ENCODE measurements at regions not wholly inside any gene's neighbourhood (a gene's known extent, or its start where the extent isn't known, plus 50 kb on each side); places are given as distances from the start of the nearest gene placed in this dataset.

DNA sequence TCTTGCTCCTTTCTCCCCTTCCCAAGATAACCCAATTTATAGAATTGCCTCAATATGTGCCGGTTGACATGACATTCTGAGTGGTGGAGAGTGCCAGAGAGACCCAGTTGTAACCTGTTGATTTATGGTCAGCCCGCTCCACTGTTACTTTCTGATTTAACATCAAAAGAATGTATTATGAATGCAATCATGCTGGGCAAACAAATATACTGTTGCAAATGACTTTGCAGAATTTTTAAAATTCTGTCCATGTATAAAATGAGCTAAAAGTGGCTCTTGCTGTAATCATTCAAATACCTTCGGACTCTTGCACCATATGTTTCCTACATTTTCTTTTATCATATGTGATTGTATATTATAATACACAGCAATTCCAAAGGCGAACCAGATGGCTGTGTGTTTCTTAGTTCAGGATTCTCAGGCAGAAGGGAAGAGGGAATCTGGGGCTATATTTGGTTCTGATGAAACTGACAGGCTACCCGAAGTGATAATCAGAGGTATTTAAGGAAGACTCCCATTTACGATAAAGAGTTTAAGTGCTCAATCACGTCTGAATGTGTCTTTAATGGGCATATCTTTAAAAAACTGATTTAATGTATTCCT, 131.7 kb downstream of the CLCN4 start:
- H3K4me3 ChIP-seq (ENCODE audit: low read length), result no peak overlapping the region
- DNase-seq (ENCODE audit: low read depth, low spot score), result no peak
- no CpG with 5 or more reads among the region's 7 CpGs for WGBS (ENCODE audit: insufficient coverage, insufficient read length)
- H3K36me3 ChIP-seq (ENCODE audit: control insufficient read depth, insufficient read depth, low read length), result no peaks in the 10 kb centered on the region
- H3K9me3 ChIP-seq (ENCODE audit: control insufficient read depth, insufficient read depth, low read length), result no peaks in the 10 kb centered on the region
- H3K27me3 ChIP-seq (ENCODE audit: control insufficient read depth, insufficient read depth, low read length), result no peaks in the 10 kb centered on the region
- H3K4me1 ChIP-seq (ENCODE audit: control insufficient read depth, insufficient read depth, low read length), result no peaks in the 10 kb centered on the region
- H3K27ac ChIP-seq (ENCODE audit: low read length), result no peak overlapping the region

DNA sequence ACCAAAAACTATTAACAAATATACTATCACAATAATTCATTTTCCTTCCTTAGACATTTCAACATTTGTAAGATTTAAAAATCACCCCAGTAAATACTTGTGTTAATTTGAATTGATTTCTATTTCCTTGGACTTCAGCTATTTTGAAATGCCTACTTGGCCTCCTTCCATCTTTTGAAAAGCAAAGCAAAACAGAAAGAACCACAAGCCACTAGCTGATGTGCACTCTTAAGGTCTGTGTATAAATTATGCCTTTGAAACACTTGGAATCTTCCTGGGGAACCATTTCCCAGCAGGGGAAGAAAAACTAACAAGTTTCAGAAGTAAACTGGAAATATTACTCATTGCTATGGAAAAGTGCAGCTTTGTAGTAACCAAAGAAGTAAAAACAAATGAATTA, 139.8 kb downstream of the CLCN4 start:
- no peaks in the 10 kb centered on the region for H3K27me3 ChIP-seq (ENCODE audit: control insufficient read depth, insufficient read depth, low read length)
- H3K4me1 ChIP-seq (ENCODE audit: control insufficient read depth, insufficient read depth, low read length), result no peaks in the 10 kb centered on the region
- no peak overlapping the region for H3K27ac ChIP-seq (ENCODE audit: low read length)
- no peak overlapping the region for H3K4me3 ChIP-seq (ENCODE audit: low read length)
- no peak for DNase-seq (ENCODE audit: low read depth, low spot score)
- H3K9me3 ChIP-seq (ENCODE audit: control insufficient read depth, insufficient read depth, low read length), result no peaks in the 10 kb centered on the region
- H3K36me3 ChIP-seq (ENCODE audit: control insufficient read depth, insufficient read depth, low read length), result no peaks in the 10 kb centered on the region

DNA sequence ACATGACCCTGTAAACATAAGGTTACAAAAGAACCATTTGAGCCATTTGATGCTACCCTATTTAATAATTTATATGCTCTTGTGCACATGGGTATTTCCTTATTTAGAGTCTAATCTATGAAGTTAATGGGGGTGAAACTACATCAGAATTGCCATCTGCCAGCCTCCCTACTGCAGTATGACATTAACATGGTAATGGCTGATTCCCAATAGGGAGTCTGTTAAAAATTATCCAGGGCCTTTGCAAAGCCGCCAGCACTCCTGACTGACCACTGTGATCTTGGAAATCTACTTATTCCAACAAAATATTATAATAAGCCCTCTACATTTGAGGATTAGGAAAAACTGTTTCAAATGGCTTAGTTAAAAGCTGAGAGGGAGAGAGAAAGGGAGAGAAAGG, 153.7 kb downstream of the CLCN4 start:
- H3K9me3 ChIP-seq (ENCODE audit: control insufficient read depth, insufficient read depth, low read length), result no peaks in the 10 kb centered on the region
- no peak overlapping the region for H3K27ac ChIP-seq (ENCODE audit: low read length)
- DNase-seq (ENCODE audit: low read depth, low spot score), result no peak
- no peaks in the 10 kb centered on the region for H3K4me1 ChIP-seq (ENCODE audit: control insufficient read depth, insufficient read depth, low read length)
- no peak overlapping the region for H3K4me3 ChIP-seq (ENCODE audit: low read length)
- no peaks in the 10 kb centered on the region; the same call in 1 of the 2 replicates for H3K27me3 ChIP-seq (ENCODE audit: control insufficient read depth, insufficient read depth, low read length)
- no peaks in the 10 kb centered on the region for H3K36me3 ChIP-seq (ENCODE audit: control insufficient read depth, insufficient read depth, low read length)
- WGBS (ENCODE audit: insufficient coverage, insufficient read length), result no CpG with 5 or more reads among the region's 1 CpG

DNA sequence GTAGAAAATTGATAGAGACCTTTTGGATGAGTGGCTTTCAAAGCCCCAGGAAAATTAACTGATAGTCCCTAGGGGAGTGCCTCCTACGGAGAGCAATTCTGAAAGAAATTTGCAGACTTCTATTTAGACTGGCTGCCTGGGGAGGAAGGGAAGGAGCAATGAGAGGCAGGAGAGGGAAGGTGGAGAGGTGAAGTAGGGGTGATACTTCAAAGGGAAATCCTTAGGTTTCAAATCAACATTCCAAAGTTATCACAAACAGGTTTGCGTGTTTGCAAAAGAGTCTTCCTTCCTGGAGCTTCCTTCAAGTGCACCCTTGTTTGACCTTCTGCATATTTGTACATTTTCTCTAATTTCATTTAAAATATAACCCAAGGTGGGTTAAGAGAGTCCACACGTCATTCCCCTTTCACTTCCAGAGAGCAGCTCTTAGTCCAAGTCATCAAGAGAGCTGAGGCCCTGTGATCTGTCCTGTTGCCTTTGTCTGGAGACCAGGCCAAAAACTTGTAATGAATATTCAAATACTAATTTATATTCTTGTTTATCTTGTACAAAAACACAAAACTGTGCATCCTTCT, 157.8 kb downstream of the CLCN4 start:
- Histone ChIP-seq H3K27ac (ENCODE audit: low read length) (no peak overlapping the region), H3K9me3 (ENCODE audit: control insufficient read depth, insufficient read depth, low read length) (no peaks in the 10 kb centered on the region), H3K4me1 (ENCODE audit: control insufficient read depth, insufficient read depth, low read length) (no peaks in the 10 kb centered on the region), H3K4me3 (ENCODE audit: low read length) (no peak overlapping the region), H3K36me3 (ENCODE audit: control insufficient read depth, insufficient read depth, low read length) (no peaks in the 10 kb centered on the region), H3K27me3 (ENCODE audit: control insufficient read depth, insufficient read depth, low read length) (no peaks in the 10 kb centered on the region)
- DNase-seq (ENCODE audit: low read depth, low spot score), result no peak
- no CpG with 5 or more reads among the region's 3 CpGs for WGBS (ENCODE audit: insufficient coverage, insufficient read length)

DNA sequence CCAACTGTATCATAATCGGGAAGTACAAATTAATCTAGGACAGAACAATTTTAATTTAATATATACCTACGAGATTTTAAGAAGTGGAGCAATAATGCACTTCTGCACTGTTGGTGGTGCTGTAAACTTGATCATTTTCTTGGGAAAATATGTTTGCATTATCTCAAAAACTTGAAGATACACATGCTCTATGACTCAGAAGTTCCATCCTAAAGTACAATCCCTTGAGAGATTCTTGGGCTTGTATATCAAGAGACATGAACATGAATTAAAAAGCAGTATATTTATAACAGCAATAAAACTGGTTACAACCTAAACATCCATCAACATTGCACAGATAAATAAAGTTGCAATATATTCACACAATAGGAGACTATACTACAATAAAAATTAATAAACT, 168.8 kb downstream of the CLCN4 start:
- H3K36me3 ChIP-seq (ENCODE audit: control insufficient read depth, insufficient read depth, low read length), result no peaks in the 10 kb centered on the region
- no peak overlapping the region for H3K27ac ChIP-seq (ENCODE audit: low read length)
- H3K4me3 ChIP-seq (ENCODE audit: low read length), result no peak overlapping the region
- no CpG with 5 or more reads among the region's 2 CpGs for WGBS (ENCODE audit: insufficient coverage, insufficient read length)
- H3K4me1 ChIP-seq (ENCODE audit: control insufficient read depth, insufficient read depth, low read length), result no peaks in the 10 kb centered on the region; the same call in 1 of the 2 replicates
- DNase-seq (ENCODE audit: low read depth, low spot score), result no peak
- no peaks in the 10 kb centered on the region for H3K27me3 ChIP-seq (ENCODE audit: control insufficient read depth, insufficient read depth, low read length)
- no peaks in the 10 kb centered on the region for H3K9me3 ChIP-seq (ENCODE audit: control insufficient read depth, insufficient read depth, low read length)

DNA sequence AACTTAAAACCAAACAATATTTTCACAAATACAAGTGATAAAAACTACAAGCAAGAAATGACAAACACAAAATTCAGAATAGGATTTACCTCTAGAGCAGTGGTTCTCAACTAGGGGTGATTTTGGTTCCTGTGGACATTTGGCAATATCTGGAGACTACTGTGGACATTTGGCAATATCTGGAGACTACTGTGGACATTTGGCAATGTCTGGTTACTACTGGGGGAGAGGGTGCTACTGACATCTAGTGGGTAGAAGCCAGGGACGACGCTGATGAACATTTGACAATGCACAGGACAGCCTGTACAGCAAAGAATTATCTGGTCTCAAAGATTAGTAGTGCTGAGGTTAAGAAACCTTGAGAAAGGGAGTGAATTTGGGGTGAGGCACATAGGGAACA, 169.8 kb downstream of the CLCN4 start:
- no peak overlapping the region for H3K27ac ChIP-seq (ENCODE audit: low read length)
- no CpG with 5 or more reads among the region's 2 CpGs for WGBS (ENCODE audit: insufficient coverage, insufficient read length)

DNA sequence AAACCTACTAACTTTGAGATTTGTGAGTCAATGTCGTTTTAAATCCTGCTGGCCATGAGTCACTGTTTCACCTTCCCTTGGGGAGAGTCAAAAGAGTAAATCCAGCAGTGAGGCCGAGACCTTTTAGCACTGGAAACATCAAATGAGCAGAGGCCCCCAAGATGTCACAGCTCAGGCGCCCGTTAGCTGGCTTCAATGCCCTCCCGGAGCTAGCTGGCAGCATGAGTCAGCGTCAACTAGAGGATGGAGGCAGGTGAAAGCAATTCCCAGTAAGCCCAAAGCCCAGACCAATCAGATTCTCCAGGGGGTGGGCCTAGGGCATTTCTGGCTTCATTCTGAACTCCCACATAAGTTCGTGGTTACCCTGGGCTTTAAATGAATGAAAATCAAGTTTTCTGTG, 170.9 kb downstream of the CLCN4 start:
- DNase-seq (ENCODE audit: low read depth, low spot score), result peak; percentile 2
- Histone ChIP-seq H3K36me3 (ENCODE audit: control insufficient read depth, insufficient read depth, low read length) (no peaks in the 10 kb centered on the region), H3K4me3 (ENCODE audit: low read length) (no peak overlapping the region)

More for the DNA sequence above, 169.8 kb downstream of the CLCN4 start:
- no peak for DNase-seq (ENCODE audit: low read depth, low spot score)
- Histone ChIP-seq H3K4me1 (ENCODE audit: control insufficient read depth, insufficient read depth, low read length) (no peaks in the 10 kb centered on the region; the same call in 1 of the 2 replicates), H3K27me3 (ENCODE audit: control insufficient read depth, insufficient read depth, low read length) (no peaks in the 10 kb centered on the region), H3K4me3 (ENCODE audit: low read length) (no peak overlapping the region), H3K36me3 (ENCODE audit: control insufficient read depth, insufficient read depth, low read length) (no peaks in the 10 kb centered on the region), H3K9me3 (ENCODE audit: control insufficient read depth, insufficient read depth, low read length) (no peaks in the 10 kb centered on the region)

DNA sequence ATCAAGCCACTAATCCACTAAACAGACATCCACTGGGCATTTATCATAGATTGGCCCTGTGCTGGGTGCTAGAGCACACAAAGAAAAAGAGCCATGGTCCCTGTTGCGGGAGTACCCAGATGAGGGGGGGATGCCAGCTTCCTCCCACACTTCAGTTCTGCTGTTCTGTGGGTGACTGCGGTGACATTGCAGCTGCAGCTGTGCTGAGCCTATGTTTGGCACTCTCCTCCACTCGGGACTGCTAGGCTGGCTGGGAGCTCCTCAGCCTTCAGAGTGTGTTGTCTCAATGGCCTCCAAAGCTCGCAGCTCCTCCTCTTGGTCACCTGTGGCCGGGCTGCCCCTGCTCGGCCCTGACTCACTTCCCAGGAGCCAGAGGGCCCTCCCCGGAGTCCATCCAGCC, 173.2 kb downstream of the CLCN4 start:
- H3K4me3 ChIP-seq (ENCODE audit: low read length), result no peak overlapping the region
- no CpG with 5 or more reads among the region's 7 CpGs for WGBS (ENCODE audit: insufficient coverage, insufficient read length)
- H3K36me3 ChIP-seq (ENCODE audit: control insufficient read depth, insufficient read depth, low read length), result no peaks in the 10 kb centered on the region
- no peak for DNase-seq (ENCODE audit: low read depth, low spot score)
- no peaks in the 10 kb centered on the region for H3K27me3 ChIP-seq (ENCODE audit: control insufficient read depth, insufficient read depth, low read length)
- no peaks in the 10 kb centered on the region; the same call in 1 of the 2 replicates for H3K4me1 ChIP-seq (ENCODE audit: control insufficient read depth, insufficient read depth, low read length)
- H3K27ac ChIP-seq (ENCODE audit: low read length), result no peak overlapping the region
- no peaks in the 10 kb centered on the region for H3K9me3 ChIP-seq (ENCODE audit: control insufficient read depth, insufficient read depth, low read length)

More for the DNA sequence above, 170.9 kb downstream of the CLCN4 start:
- H3K9me3 ChIP-seq (ENCODE audit: control insufficient read depth, insufficient read depth, low read length), result no peaks in the 10 kb centered on the region
- WGBS (ENCODE audit: insufficient coverage, insufficient read length), result no CpG with 5 or more reads among the region's 7 CpGs
- no peaks in the 10 kb centered on the region; the same call in 1 of the 2 replicates for H3K4me1 ChIP-seq (ENCODE audit: control insufficient read depth, insufficient read depth, low read length)
- H3K27me3 ChIP-seq (ENCODE audit: control insufficient read depth, insufficient read depth, low read length), result no peaks in the 10 kb centered on the region
- no peak overlapping the region for H3K27ac ChIP-seq (ENCODE audit: low read length)

DNA sequence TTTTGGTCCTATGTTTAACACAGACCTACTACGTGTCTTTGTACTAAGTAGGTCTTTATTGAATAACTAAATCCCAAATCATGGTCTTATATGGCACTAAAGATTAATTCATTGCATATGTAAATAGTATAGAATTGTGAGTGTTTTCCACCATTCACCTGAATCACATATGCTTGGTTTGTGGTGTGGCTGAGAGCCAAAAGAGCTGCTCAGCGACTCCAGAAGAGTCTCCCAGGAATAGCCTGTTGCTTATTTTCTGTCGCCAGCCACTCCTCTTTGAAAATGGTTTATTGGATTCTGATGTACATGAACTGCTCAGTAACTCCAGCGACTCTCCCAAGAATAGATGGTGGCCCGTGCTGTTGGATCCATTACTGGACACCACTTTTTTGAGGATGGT, 184.5 kb downstream of the CLCN4 start:
- Histone ChIP-seq H3K36me3 (ENCODE audit: control insufficient read depth, insufficient read depth, low read length) (no peaks in the 10 kb centered on the region), H3K4me3 (ENCODE audit: low read length) (no peak overlapping the region), H3K9me3 (ENCODE audit: control insufficient read depth, insufficient read depth, low read length) (no peaks in the 10 kb centered on the region), H3K27ac (ENCODE audit: low read length) (no peak overlapping the region), H3K27me3 (ENCODE audit: control insufficient read depth, insufficient read depth, low read length) (no peaks in the 10 kb centered on the region), H3K4me1 (ENCODE audit: control insufficient read depth, insufficient read depth, low read length) (no peaks in the 10 kb centered on the region)
- no CpG with 5 or more reads among the region's 5 CpGs for WGBS (ENCODE audit: insufficient coverage, insufficient read length)
- DNase-seq (ENCODE audit: low read depth, low spot score), result no peak

DNA sequence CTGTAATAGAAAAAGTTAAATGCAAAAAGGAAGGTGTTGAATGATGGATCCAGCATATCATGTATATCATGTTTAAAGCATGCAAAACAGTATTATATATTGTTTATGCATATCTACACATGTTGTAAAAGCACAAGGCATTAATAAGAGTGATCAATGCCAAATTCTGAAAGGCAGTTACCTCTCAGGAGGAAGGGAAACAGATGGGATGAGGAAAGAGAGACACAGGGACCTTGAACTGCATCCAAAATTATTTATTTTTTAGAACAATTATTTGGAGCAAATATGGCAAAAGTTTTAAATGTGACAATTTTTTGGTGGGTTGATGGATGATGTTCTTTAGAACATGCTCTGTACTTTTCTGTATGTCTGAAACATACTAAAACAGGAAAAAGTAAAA, 193.4 kb downstream of the CLCN4 start:
- no peak overlapping the region for H3K27ac ChIP-seq (ENCODE audit: low read length)
- H3K27me3 ChIP-seq (ENCODE audit: control insufficient read depth, insufficient read depth, low read length), result no peaks in the 10 kb centered on the region
- H3K4me1 ChIP-seq (ENCODE audit: control insufficient read depth, insufficient read depth, low read length), result no peaks in the 10 kb centered on the region
- no peaks in the 10 kb centered on the region for H3K36me3 ChIP-seq (ENCODE audit: control insufficient read depth, insufficient read depth, low read length)
- no peak for DNase-seq (ENCODE audit: low read depth, low spot score)
- no peaks in the 10 kb centered on the region for H3K9me3 ChIP-seq (ENCODE audit: control insufficient read depth, insufficient read depth, low read length)
- no peak overlapping the region for H3K4me3 ChIP-seq (ENCODE audit: low read length)

DNA sequence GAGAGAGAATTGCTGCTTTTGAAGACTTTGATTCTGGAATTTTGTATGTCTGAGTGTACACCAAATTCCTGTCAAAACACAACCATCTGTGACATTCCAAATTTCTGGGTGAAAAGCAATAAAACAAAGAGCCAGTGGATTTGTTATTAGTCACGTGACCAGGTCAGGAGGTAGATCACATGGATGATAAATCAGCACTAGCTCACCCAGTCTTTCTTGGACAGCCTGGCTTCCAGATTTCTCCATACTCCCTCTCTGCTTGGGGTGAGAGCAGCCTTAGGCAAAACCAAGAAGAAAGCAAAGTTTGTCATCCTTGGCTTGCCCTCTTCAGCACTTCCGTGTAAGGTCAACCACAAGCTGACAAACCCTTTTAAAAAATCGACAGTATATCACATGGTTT, 194.2 kb downstream of the CLCN4 start:
- no peak for DNase-seq (ENCODE audit: low read depth, low spot score)
- H3K4me3 ChIP-seq (ENCODE audit: low read length), result no peak overlapping the region

More for the DNA sequence above, 194.2 kb downstream of the CLCN4 start:
- Histone ChIP-seq H3K4me1 (ENCODE audit: control insufficient read depth, insufficient read depth, low read length) (no peaks in the 10 kb centered on the region), H3K27ac (ENCODE audit: low read length) (no peak overlapping the region), H3K27me3 (ENCODE audit: control insufficient read depth, insufficient read depth, low read length) (no peaks in the 10 kb centered on the region), H3K9me3 (ENCODE audit: control insufficient read depth, insufficient read depth, low read length) (no peaks in the 10 kb centered on the region), H3K36me3 (ENCODE audit: control insufficient read depth, insufficient read depth, low read length) (no peaks in the 10 kb centered on the region)
- no CpG with 5 or more reads among the region's 3 CpGs for WGBS (ENCODE audit: insufficient coverage, insufficient read length)
